Stimulated activated memory B cell treated with anti-CD40 and anti-IgM and Interleukin-4, amounts not matched to agents 10 μg/mL and 1 μg/mL and 100 μg/mL, for 72 hours (primary cell): ENCODE measurements at regions not wholly inside any gene's neighbourhood (a gene's known extent, or its start where the extent isn't known, plus 50 kb on each side); places are given as distances from the start of the nearest gene placed in this dataset.
"Not testable (repeated sequence)": the region's sequence is repeated elsewhere in the genome, so short reads cannot be mapped to it uniquely, and the experiment has no call there.

Experiments used
- ATAC-seq: fragments of 150-1000 bp; cut with Tn5 transposase; 2 replicates; pipeline ENCODE4 v1.10.0; 2021
- H3K27ac Mint-ChIP-seq: one replicate; pipeline ENCODE4 v1.8.0; 2022; ENCODE audit warnings: mild to moderate bottlenecking, mixed read lengths
- H3K27me3 Mint-ChIP-seq: one replicate; pipeline ENCODE4 v1.8.0; 2022; ENCODE audit warnings: mixed read lengths
- H3K36me3 Mint-ChIP-seq: one replicate; pipeline ENCODE4 v1.8.0; 2022; ENCODE audit warnings: mixed read lengths
- H3K4me1 Mint-ChIP-seq: one replicate; pipeline ENCODE4 v1.8.0; 2022; ENCODE audit warnings: mixed read lengths
- H3K4me3 Mint-ChIP-seq: one replicate; pipeline ENCODE4 v1.8.0; 2022; ENCODE audit warnings: mild to moderate bottlenecking, moderate library complexity, mixed read lengths
- H3K9me3 Mint-ChIP-seq: one replicate; pipeline ENCODE4 v1.8.0; 2022; ENCODE audit warnings: mixed read lengths

- not testable (repeated sequence) for ATAC-seq, H3K4me1 Mint-ChIP-seq, H3K9me3 Mint-ChIP-seq, H3K4me3 Mint-ChIP-seq, H3K36me3 Mint-ChIP-seq, H3K27ac Mint-ChIP-seq
- H3K27me3 Mint-ChIP-seq = peaks cover 18% of the 10 kb centered on the region
Measured at GRCh38 chr4:4057226-4057625, 169.5 kb downstream of the OTOP1 start.

- not testable (repeated sequence) for H3K4me3 Mint-ChIP-seq, H3K27ac Mint-ChIP-seq, H3K4me1 Mint-ChIP-seq, H3K36me3 Mint-ChIP-seq, H3K9me3 Mint-ChIP-seq, ATAC-seq
- H3K27me3 Mint-ChIP-seq = peaks cover 29% of the 10 kb centered on the region
Measured at GRCh38 chr4:4084171-4084570, 142.6 kb downstream of the OTOP1 start.

- not testable (repeated sequence) for H3K9me3 Mint-ChIP-seq, H3K36me3 Mint-ChIP-seq, H3K27ac Mint-ChIP-seq, ATAC-seq, H3K4me1 Mint-ChIP-seq, H3K4me3 Mint-ChIP-seq
- peaks cover 11% of the 10 kb centered on the region for H3K27me3 Mint-ChIP-seq
Measured at GRCh38 chr4:4089716-4090419, 136.9 kb downstream of the OTOP1 start.

- not testable (repeated sequence) for H3K36me3 Mint-ChIP-seq, H3K27ac Mint-ChIP-seq, H3K27me3 Mint-ChIP-seq, ATAC-seq, H3K4me3 Mint-ChIP-seq, H3K4me1 Mint-ChIP-seq, H3K9me3 Mint-ChIP-seq
Measured at GRCh38 chr4:4090720-4091119, 136.0 kb downstream of the OTOP1 start.

GRCh38 chr4:4092159-4092558 lies 134.6 kb downstream of the OTOP1 start:
- not testable (repeated sequence) for ATAC-seq, H3K27me3 Mint-ChIP-seq, H3K4me1 Mint-ChIP-seq, H3K36me3 Mint-ChIP-seq, H3K9me3 Mint-ChIP-seq, H3K27ac Mint-ChIP-seq, H3K4me3 Mint-ChIP-seq

- ATAC-seq, H3K27ac Mint-ChIP-seq, H3K4me1 Mint-ChIP-seq, H3K4me3 Mint-ChIP-seq, H3K9me3 Mint-ChIP-seq, H3K36me3 Mint-ChIP-seq: not testable (repeated sequence)
- peaks cover 11% of the 10 kb centered on the region for H3K27me3 Mint-ChIP-seq
Measured at GRCh38 chr4:4099610-4100009, 127.1 kb downstream of the OTOP1 start.

GRCh38 chr4:4106923-4107322 lies 119.8 kb downstream of the OTOP1 start:
- peak overlapping the region; percentile 76 for H3K4me3 Mint-ChIP-seq
- not testable (repeated sequence) for H3K36me3 Mint-ChIP-seq, H3K27ac Mint-ChIP-seq, ATAC-seq, H3K9me3 Mint-ChIP-seq
- peaks cover 14% of the 10 kb centered on the region for H3K4me1 Mint-ChIP-seq
- H3K27me3 Mint-ChIP-seq = peaks cover 51% of the 10 kb centered on the region

GRCh38 chr4:4107411-4108107 lies 119.2 kb downstream of the OTOP1 start:
- peaks cover 51% of the 10 kb centered on the region for H3K27me3 Mint-ChIP-seq
- H3K27ac Mint-ChIP-seq, H3K9me3 Mint-ChIP-seq, ATAC-seq, H3K36me3 Mint-ChIP-seq: not testable (repeated sequence)
- H3K4me1 Mint-ChIP-seq = peaks cover 14% of the 10 kb centered on the region
- H3K4me3 Mint-ChIP-seq = peak overlapping the region; percentile 76

- ATAC-seq, H3K9me3 Mint-ChIP-seq, H3K27ac Mint-ChIP-seq, H3K4me1 Mint-ChIP-seq, H3K36me3 Mint-ChIP-seq, H3K4me3 Mint-ChIP-seq: not testable (repeated sequence)
- H3K27me3 Mint-ChIP-seq = peaks cover 38% of the 10 kb centered on the region
Measured at GRCh38 chr4:4115381-4115780, 111.3 kb downstream of the OTOP1 start.

- not testable (repeated sequence) for H3K4me3 Mint-ChIP-seq, H3K27ac Mint-ChIP-seq, H3K4me1 Mint-ChIP-seq, ATAC-seq, H3K36me3 Mint-ChIP-seq, H3K9me3 Mint-ChIP-seq
- peaks cover 28% of the 10 kb centered on the region for H3K27me3 Mint-ChIP-seq
Measured at GRCh38 chr4:4116901-4117300, 109.8 kb downstream of the OTOP1 start.

GRCh38 chr4:4134368-4134767 lies 92.4 kb downstream of the OTOP1 start:
- H3K36me3 Mint-ChIP-seq, H3K4me1 Mint-ChIP-seq, ATAC-seq, H3K27ac Mint-ChIP-seq, H3K9me3 Mint-ChIP-seq, H3K4me3 Mint-ChIP-seq: not testable (repeated sequence)
- peaks cover 28% of the 10 kb centered on the region for H3K27me3 Mint-ChIP-seq

- not testable (repeated sequence) for H3K4me1 Mint-ChIP-seq, H3K27ac Mint-ChIP-seq, H3K4me3 Mint-ChIP-seq, H3K36me3 Mint-ChIP-seq, H3K9me3 Mint-ChIP-seq, ATAC-seq
- peaks cover 25% of the 10 kb centered on the region for H3K27me3 Mint-ChIP-seq
Measured at GRCh38 chr4:4136621-4137020, 90.1 kb downstream of the OTOP1 start.
